ENCODE measurements at regions not wholly inside any gene's neighbourhood (a gene's known extent, or its start where the extent isn't known, plus 50 kb on each side); places are given as distances from the start of the nearest gene placed in this dataset.

GRCh38 chr14:89022274-89022673 is 197.8 kb downstream of the TTC8 start:
- TF ChIP-seq, protein P1, sequence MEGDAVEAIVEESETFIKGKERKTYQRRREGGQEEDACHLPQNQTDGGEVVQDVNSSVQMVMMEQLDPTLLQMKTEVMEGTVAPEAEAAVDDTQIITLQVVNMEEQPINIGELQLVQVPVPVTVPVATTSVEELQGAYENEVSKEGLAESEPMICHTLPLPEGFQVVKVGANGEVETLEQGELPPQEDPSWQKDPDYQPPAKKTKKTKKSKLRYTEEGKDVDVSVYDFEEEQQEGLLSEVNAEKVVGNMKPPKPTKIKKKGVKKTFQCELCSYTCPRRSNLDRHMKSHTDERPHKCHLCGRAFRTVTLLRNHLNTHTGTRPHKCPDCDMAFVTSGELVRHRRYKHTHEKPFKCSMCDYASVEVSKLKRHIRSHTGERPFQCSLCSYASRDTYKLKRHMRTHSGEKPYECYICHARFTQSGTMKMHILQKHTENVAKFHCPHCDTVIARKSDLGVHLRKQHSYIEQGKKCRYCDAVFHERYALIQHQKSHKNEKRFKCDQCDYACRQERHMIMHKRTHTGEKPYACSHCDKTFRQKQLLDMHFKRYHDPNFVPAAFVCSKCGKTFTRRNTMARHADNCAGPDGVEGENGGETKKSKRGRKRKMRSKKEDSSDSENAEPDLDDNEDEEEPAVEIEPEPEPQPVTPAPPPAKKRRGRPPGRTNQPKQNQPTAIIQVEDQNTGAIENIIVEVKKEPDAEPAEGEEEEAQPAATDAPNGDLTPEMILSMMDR (IDR thresholded peaks at IDR 0.05) = no peak
- TF ChIP-seq POLR2A (IDR thresholded peaks at IDR 0.05) = no peak

Data from body of pancreas (tissue), 4 donors.